Mammary epithelial cell (primary cell): ENCODE measurements at regions not wholly inside any gene's neighbourhood (a gene's known extent, or its start where the extent isn't known, plus 50 kb on each side); places are given as distances from the start of the nearest gene placed in this dataset.

Experiments used
- EZH2 ChIP-seq: IDR thresholded peaks from 2 replicates; pipeline ENCODE4 v1.6.1; 2012; ENCODE audit warnings: low read length, inconsistent platforms, borderline replicate concordance
- TF ChIP-seq, protein P1 (sequence below), 2 donors: IDR thresholded peaks in 1 of 2; conservative IDR thresholded peaks in 1 of 2; 2 replicates each; pipeline ENCODE4 v1.5.1; 2011 to 2012; ENCODE audit warnings: inconsistent platforms in 2 of 2, low read length in 2 of 2, mild to moderate bottlenecking in 2 of 2, control low read depth in 1 of 2, low read depth in 1 of 2; ENCODE audit not compliant: insufficient read depth in 1 of 2; ENCODE audit errors: extremely low read depth in 1 of 2

DNA sequence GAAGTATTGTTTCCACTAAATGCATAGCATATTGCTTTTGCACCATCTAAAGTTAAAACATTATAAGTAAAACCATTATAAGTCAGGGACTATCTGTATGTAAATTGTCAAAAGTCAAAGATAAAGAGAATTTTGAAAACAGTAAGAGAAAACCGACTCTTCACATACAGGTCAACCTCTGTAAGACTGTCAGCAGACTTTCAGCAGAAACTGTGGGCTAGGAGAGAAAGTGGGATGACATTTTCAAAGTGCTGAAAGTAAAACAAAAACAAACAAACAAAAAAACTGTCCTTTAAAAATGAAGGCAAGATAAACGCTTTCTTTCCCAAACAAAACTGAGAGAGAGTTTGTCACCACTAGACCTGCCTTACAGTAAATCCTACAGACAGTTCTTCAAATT lies 122.9 kb upstream of the ID2 start:
- no peak for TF ChIP-seq EZH2
- TF ChIP-seq, protein P1, sequence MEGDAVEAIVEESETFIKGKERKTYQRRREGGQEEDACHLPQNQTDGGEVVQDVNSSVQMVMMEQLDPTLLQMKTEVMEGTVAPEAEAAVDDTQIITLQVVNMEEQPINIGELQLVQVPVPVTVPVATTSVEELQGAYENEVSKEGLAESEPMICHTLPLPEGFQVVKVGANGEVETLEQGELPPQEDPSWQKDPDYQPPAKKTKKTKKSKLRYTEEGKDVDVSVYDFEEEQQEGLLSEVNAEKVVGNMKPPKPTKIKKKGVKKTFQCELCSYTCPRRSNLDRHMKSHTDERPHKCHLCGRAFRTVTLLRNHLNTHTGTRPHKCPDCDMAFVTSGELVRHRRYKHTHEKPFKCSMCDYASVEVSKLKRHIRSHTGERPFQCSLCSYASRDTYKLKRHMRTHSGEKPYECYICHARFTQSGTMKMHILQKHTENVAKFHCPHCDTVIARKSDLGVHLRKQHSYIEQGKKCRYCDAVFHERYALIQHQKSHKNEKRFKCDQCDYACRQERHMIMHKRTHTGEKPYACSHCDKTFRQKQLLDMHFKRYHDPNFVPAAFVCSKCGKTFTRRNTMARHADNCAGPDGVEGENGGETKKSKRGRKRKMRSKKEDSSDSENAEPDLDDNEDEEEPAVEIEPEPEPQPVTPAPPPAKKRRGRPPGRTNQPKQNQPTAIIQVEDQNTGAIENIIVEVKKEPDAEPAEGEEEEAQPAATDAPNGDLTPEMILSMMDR (conservative IDR thresholded peaks at IDR 0.05 in 1 of 2, IDR thresholded peaks at IDR 0.05 in 1 of 2; ENCODE audit: extremely low read depth in 1 of 2, insufficient read depth in 1 of 2, low read depth in 1 of 2, low read length in 2 of 2), result no peak
